HFFc6 (cell line): ENCODE measurements at regions not wholly inside any gene's neighbourhood (a gene's known extent, or its start where the extent isn't known, plus 50 kb on each side); places are given as distances from the start of the nearest gene placed in this dataset.

Experiments
- DNase-seq: peaks from one replicate; pipeline ENCODE4 v3.0.0-alpha.2; 2018
- H3K27ac Mint-ChIP-seq: 2 replicates; pipeline ENCODE4 v1.8.0; 2020; ENCODE audit warnings: mild to moderate bottlenecking, mixed read lengths
- H3K27me3 Mint-ChIP-seq: 2 replicates; pipeline ENCODE4 v1.8.0; 2021; ENCODE audit warnings: mild to moderate bottlenecking, moderate library complexity, mixed read lengths; ENCODE audit not compliant: insufficient read depth
- H3K36me3 Mint-ChIP-seq: 2 replicates; pipeline ENCODE4 v1.8.0; 2021; ENCODE audit warnings: low read depth, mixed read lengths
- H3K4me1 Mint-ChIP-seq: 2 replicates; pipeline ENCODE4 v1.8.0; 2020; ENCODE audit warnings: low read depth, mixed read lengths
- H3K4me3 Mint-ChIP-seq: 2 replicates; pipeline ENCODE4 v1.8.0; 2020; ENCODE audit warnings: mild to moderate bottlenecking, moderate library complexity, mixed read lengths
- H3K9me3 Mint-ChIP-seq: 2 replicates; pipeline ENCODE4 v1.8.0; 2020; ENCODE audit warnings: mild to moderate bottlenecking, mixed read lengths
- CTCF ChIP-seq: fragments of 200-600 bp; sonication (generic); IDR thresholded peaks from 2 replicates; pipeline ENCODE4 v1.5.0; 2021; ENCODE audit warnings: antibody characterized with exemption, mild to moderate bottlenecking

GRCh38 chr6:164356814-164357213 lies 942.3 kb downstream of the QKI start:
- no peak overlapping the region for H3K27ac Mint-ChIP-seq
- H3K4me1 Mint-ChIP-seq, result no peaks in the 10 kb centered on the region
- no peaks in the 10 kb centered on the region for H3K27me3 Mint-ChIP-seq
- TF ChIP-seq CTCF, result no peak
- no peak for DNase-seq
- H3K36me3 Mint-ChIP-seq, result peaks cover 7% of the 10 kb centered on the region; the same call in 1 of the 2 replicates
- H3K4me3 Mint-ChIP-seq, result no peak overlapping the region
- H3K9me3 Mint-ChIP-seq, result peaks cover 56% of the 10 kb centered on the region

GRCh38 chr6:164347455-164347854 lies 932.9 kb downstream of the QKI start:
- Mint-ChIP-seq H3K27me3 (no peaks in the 10 kb centered on the region; the same call in 1 of the 2 replicates), H3K4me1 (no peaks in the 10 kb centered on the region), H3K36me3 (no peaks in the 10 kb centered on the region), H3K4me3 (no peak overlapping the region), H3K9me3 (peaks cover 30% of the 10 kb centered on the region), H3K27ac (no peak overlapping the region)
- no peak for DNase-seq
- no peak for TF ChIP-seq CTCF

GRCh38 chr6:164346631-164347030 lies 932.1 kb downstream of the QKI start:
- H3K27me3 Mint-ChIP-seq, result no peaks in the 10 kb centered on the region; the same call in 1 of the 2 replicates
- TF ChIP-seq CTCF, result no peak
- H3K4me1 Mint-ChIP-seq, result no peaks in the 10 kb centered on the region
- peaks cover 30% of the 10 kb centered on the region for H3K9me3 Mint-ChIP-seq
- H3K4me3 Mint-ChIP-seq, result no peak overlapping the region
- H3K36me3 Mint-ChIP-seq, result no peaks in the 10 kb centered on the region
- H3K27ac Mint-ChIP-seq, result no peak overlapping the region
- DNase-seq, result no peak

DNA sequence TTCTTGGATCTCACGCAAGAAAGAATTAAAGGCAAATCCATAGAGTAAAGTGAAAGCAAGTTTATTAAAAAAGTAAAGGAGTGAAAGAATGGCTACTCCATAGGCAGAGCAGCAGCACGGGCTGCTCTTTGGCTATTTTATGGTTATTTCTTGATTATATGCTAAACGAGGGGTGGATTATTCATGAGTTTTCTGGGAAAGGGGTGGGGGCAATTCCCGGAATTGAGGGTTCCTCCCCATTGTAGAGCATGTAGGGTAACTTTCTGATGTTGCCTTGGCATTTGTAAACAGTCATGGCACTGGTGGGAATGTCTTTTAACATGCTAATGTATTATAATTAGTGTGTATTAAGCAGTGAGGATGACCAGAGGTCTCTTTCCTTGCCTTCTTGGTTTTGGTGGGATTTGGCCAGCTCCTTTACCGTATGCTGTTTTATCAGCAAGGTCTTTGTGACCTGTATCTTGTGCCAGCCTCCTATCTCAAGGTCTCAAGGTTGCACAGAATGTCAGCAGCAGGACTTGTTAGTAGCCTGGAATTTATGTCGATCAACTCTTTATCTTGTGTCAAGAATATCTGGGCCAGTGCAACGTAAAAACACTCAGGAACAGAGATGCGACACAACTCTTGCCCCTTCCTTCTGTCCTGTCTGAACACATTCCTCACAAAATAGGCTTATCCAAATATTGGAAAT lies 931.4 kb downstream of the QKI start:
- H3K36me3 Mint-ChIP-seq, result no peaks in the 10 kb centered on the region
- no peaks in the 10 kb centered on the region for H3K4me1 Mint-ChIP-seq
- H3K9me3 Mint-ChIP-seq, result peaks cover 30% of the 10 kb centered on the region
- H3K27ac Mint-ChIP-seq, result no peak overlapping the region
- H3K27me3 Mint-ChIP-seq, result no peaks in the 10 kb centered on the region; the same call in 1 of the 2 replicates
- TF ChIP-seq CTCF, result no peak
- no peak overlapping the region for H3K4me3 Mint-ChIP-seq
- DNase-seq, result no peak

DNA sequence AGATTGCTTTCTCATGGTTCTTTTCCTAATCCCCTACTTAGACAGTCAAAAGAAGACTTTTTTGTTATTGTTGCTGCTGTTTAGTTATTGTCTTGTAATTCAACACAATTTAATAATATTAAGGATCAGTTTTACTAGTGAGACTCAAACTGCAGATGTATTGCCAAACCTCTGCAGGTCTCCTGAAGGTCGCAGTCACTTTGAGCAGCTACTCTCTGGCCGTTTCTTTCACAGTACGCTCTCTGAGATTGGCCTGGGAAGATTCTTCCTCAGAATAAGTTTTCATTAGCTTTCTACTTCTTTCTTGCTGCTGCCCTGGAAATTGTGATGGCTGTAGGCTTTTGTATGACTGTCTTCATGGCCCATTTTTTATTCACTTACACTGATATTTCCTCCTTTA lies 930.8 kb downstream of the QKI start:
- H3K4me3 Mint-ChIP-seq, result no peak overlapping the region
- H3K27ac Mint-ChIP-seq, result no peak overlapping the region
- no peaks in the 10 kb centered on the region; the same call in 1 of the 2 replicates for H3K27me3 Mint-ChIP-seq
- no peak for DNase-seq
- H3K4me1 Mint-ChIP-seq, result no peaks in the 10 kb centered on the region
- no peaks in the 10 kb centered on the region for H3K36me3 Mint-ChIP-seq
- TF ChIP-seq CTCF, result no peak
- peaks cover 30% of the 10 kb centered on the region for H3K9me3 Mint-ChIP-seq
